ENCODE measurements at regions not wholly inside any gene's neighbourhood (a gene's known extent, or its start where the extent isn't known, plus 50 kb on each side); places are given as distances from the start of the nearest gene placed in this dataset.

- TF ChIP-seq NFE2 (IDR thresholded peaks at IDR 0.05; ENCODE audit: low read depth), result no peak
- TF ChIP-seq HNRNPK (IDR thresholded peaks at IDR 0.05; ENCODE audit: low read depth, low read length, poor library complexity, severe bottlenecking), result no peak
- TF ChIP-seq EZH2 (IDR thresholded peaks at IDR 0.05; ENCODE audit: borderline replicate concordance, low read depth, low read length), result no peak
- TF ChIP-seq CTCFL (IDR thresholded peaks at IDR 0.05; ENCODE audit: borderline replicate concordance, insufficient read depth, low read depth, low read length, poor library complexity, severe bottlenecking), result no peak
- no peak for TF ChIP-seq SP1 (CRISPR knock-in tag; IDR thresholded peaks at IDR 0.05)
- no peak for TF ChIP-seq USF1 (CRISPR knock-in tag; IDR thresholded peaks at IDR 0.05)
- no peak for TF ChIP-seq SMARCC2 (IDR thresholded peaks at IDR 0.05; ENCODE audit: low read depth)
- TF ChIP-seq NFIC (IDR thresholded peaks at IDR 0.05), result no peak
- TF ChIP-seq BACH1 (tag; IDR thresholded peaks at IDR 0.05), result no peak
- TF ChIP-seq IRF1 (CRISPR knock-in tag; IDR thresholded peaks at IDR 0.05; ENCODE audit: borderline replicate concordance), result no peak
Measured at GRCh38 chr3:28122227-28122626, 119.2 kb upstream of the CMC1 start.

All from K562 (cell line).